ENCODE measurements at regions not wholly inside any gene's neighbourhood (a gene's known extent, or its start where the extent isn't known, plus 50 kb on each side); places are given as distances from the start of the nearest gene placed in this dataset.
"Not testable (repeated sequence)": the region's sequence is repeated elsewhere in the genome, so short reads cannot be mapped to it uniquely, and the experiment has no call there.

DNA sequence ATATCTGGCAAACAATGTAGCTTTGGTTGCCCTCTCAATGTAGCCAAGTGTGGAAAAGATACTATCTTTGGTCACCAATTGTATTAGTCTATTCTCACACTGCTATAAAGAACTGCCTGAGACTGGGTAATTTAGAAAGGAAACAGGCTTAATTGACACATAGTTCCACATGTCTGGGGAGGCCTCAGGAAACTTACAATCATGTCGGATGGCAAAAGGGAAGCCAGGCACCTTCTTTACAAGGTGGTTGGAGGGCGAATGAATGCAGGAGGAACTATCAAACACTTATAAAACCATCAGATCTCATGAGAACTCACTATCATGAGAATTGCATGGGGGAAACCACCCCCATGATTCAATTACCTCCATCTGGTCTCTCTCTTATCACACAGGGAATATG is 133.1 kb upstream of the TBCA start:
- no peak for DNase-seq (ENCODE audit: low read depth in 2 of 2)

DNA sequence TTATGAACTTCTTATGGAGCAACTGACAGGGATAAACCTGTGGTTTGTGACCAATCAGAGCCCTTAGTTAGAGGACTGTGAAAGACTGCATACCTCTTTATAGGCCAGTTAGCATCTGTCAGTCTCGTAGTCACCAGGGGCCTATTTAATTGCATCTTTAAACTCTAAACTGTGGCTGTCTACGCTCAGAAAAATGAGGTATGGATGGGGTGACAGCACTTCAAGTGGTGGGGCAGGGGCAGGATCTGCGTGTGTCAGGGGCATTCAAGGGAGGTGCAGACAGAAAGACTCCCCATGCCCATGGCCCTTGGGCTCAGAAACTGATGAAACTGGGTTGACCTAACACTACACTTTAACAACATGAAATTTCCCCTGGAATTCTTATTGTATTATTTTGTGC is 132.6 kb upstream of the TBCA start:
- no peak for DNase-seq (ENCODE audit: low read depth in 2 of 2)

DNA sequence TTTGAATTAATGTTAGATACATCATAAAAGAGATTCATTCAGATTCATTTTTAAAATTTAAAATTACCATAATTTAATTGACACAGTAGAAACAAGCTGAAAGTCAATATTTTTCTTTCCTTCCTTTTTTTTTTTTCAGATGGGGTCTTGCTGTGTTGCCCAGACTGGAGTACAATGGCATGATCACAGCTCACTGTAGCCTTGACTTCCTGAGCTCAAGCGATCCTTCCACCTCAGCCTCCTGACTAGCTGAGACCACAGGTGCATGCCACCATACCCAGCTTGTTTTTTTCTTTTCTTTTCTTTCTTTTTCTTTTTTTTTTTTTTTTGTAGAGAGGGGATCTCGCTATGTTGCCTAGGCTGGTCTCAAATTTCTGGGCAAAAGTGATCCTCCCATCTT is 131.6 kb upstream of the TBCA start:
- no peak for DNase-seq (ENCODE audit: low read depth in 2 of 2)

DNA sequence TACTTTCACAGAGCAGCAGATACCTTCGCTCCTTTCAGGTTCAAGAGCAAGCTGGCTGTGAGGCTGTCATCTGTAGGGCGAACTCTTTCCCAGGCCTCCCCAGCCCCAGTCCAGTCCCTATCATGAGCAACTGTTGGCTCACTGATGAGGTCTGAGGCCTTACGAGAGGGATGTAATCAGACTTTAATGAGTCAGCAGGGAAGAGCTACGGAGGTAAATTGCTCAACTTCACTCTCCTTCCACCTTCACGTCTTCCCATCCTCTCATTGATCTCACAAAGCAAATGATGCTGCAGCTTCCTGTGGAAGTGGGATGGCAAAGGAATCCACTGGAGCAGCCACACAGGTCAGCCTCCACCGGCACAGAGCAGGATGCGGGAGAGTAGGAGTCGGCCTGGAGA is 130.7 kb upstream of the TBCA start:
- no peak for DNase-seq (ENCODE audit: low read depth in 2 of 2)

DNA sequence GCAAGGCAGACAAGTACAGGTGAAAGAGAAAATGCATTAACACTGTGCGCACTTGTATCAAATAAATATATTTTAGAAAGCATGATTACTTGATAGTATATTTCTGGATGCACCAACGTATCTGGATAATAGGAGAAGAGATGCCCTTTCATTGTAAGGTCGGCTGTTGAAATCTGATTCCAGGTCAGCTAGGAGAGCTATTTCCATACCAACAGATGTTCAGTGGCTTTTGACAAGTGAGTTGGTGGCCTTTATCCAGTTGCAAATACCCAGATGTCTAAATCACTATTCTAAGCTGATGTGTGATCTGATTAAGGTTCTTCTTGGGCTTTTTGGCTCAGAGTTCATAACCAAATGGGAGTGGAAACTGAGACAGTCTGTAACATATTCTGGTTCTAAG is 128.2 kb upstream of the TBCA start:
- DNase-seq (ENCODE audit: low read depth in 2 of 2) = no peak

DNA sequence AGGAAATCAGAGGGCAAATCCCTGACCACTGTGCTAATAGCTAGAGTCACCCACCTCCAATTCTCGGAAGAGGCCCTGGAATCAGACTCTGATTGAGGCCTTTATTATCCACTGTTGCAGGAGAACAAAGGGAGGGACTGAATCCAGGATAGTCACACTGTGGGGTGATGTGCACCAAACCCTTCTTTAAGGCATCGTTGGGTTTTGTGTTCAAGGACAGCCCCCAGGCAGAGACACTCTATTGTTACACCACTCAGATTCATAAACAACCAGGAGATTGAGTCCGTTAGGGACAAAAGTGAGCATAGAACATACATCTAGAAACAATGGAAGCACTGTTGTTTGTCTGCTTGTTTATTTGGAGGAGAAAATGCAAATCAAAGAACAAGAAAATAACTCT is 124.6 kb upstream of the TBCA start:
- DNase-seq (ENCODE audit: low read depth in 2 of 2) = no peak

DNA sequence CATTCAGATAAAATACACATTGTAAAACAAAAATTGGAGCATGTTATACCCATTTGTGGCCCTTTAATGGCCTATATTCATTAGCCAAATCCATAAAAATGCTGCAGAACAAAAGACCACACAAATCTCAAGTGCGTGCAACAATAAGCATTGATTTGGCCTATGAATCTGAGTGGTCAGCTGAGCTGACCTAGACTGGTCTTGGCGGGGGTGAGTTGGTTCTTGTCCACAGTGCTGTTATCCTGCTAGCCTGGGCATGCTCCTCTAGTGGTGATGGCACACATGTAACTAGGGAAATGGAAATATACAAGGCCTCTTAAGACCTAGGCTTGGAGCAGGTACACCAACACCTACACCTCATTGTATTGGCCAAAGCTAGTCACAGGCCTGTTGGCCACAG is 122.2 kb upstream of the TBCA start:
- no peak for DNase-seq (ENCODE audit: low read depth in 2 of 2)

DNA sequence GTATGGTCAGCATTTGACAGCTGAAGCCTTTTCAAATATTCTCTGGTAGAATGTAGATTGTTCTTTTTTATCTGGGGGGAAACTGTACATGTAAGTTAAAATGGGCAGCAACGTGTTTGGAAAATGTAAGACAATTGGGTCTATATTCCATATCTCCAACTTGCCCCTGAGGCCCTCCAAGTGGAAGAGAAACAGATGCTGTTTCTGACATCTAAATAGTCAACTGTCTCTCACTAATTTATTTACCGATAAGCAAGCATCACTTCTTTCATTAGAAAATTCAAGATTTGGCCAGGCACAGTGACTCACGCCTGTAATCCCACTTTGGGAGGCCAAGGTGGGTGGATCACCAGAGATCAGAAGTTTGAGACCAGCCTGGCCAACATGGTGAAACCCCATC is 120.2 kb upstream of the TBCA start:
- no peak for DNase-seq (ENCODE audit: low read depth in 2 of 2)

DNA sequence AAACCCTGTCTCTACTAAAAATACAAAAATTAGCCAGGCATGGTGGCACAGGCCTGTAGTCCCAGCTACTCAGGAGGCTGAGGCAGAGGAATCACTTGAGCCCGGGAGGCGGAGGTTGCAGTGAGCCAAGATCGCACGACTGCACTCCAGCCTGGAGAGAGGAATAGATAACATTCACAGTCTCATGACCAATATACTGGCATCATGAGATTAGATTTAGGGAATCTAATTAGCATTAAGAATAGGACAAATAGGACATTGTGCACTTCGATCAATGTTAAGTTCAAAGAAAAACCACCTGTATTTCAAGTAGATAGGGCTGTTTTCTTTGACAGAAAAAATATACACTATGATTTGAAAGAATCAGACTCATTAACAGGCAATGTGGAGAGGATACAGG is 118.0 kb upstream of the TBCA start:
- DNase-seq (ENCODE audit: low read depth in 2 of 2) = not testable (repeated sequence)

DNA sequence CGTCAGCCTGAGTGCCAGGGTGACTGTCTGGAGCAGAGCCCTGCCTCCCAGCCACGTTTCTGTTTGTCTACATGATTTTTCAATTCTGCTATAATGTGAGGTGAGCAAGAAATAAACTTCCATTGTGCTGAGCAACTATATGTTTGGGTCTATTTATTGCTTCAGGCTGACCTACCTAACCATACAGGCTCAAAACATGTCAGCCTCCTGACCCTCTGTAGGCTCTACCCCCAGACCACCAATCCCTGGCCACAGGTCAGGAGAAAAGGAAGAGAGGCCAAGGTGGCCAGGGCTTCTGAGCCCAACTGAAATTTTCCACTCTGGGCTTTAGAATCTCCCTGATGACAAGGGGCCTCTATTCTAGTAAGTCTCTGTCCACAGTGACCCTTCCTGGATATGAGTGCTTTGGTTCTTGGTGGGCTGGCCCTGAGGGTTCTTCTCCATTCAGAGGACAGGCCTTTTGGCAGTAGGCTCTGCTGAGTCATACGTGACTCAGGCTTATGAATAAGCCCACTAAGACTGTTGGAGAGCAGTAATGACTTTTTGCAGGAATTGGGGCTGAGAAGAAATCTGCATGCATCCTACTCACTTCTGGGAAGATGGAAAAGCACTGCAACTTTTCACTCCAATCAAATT is 117.2 kb upstream of the TBCA start:
- peak; percentile 90 to 93 for DNase-seq (ENCODE audit: low read depth in 2 of 2)

DNA sequence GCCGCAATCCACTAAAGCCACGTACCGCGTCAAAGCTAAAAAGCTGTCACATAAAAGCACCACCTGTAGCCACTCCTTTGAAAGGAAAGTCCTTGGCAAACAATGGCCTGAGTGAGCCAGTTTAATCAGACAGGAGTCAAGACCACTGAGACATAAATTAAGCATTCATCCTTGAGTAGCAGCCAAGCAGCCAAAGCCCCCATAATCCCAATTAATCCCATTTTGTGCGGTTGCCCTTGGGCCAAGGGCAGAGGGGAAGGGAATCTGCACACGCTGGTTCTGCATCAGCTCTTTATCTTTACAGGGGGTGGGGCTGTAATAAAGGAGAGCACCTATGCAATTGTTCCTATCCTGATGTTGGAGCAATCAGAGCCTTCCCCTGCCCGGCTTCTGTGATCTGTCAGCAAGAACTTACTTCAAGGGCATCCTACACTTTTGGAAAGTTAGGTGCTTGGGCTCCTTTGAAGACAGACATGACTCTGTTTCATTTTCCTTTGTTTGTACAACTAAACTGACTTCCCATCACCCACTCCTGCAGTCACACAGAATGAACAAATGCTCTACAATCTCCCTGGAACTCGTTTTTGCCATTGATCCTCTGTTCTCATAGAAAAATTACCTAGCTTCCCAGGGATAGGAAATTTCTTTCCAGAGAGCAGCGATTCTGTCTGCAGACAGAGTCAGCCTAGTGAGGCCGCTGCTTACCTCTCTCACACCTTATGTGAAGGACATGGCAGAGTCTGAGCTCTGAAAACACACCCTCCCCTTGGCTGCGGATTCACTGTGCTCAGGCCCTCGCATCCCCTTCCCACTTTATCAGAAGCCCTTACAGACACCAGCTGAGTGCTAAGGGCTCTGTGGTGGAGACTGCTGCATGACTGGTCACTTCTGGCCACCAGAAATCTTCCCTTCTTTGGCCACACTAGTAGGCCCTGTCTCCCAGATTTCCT is 116.2 kb upstream of the TBCA start:
- no peak for DNase-seq (ENCODE audit: low read depth in 2 of 2)

DNA sequence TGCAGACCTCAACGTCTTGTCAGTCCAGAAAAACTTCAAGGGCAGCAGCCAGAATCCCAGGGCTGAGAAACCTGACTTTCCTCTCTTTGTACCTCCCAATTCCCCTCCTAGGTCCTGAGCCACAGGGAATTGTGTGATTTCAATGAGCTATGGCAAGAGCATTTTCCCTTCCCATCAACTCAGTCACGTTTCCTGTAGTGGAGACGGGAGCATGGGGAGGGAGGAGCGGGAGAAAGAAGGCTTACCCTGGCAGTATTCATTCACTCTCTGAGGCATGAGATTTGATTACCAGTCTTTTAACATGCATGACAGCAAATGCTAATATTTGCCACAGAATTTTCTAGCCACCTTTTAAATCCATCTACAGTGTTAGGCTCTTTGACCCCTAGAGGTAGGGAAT is 109.4 kb upstream of the TBCA start:
- no peak for DNase-seq (ENCODE audit: low read depth in 2 of 2)

DNA sequence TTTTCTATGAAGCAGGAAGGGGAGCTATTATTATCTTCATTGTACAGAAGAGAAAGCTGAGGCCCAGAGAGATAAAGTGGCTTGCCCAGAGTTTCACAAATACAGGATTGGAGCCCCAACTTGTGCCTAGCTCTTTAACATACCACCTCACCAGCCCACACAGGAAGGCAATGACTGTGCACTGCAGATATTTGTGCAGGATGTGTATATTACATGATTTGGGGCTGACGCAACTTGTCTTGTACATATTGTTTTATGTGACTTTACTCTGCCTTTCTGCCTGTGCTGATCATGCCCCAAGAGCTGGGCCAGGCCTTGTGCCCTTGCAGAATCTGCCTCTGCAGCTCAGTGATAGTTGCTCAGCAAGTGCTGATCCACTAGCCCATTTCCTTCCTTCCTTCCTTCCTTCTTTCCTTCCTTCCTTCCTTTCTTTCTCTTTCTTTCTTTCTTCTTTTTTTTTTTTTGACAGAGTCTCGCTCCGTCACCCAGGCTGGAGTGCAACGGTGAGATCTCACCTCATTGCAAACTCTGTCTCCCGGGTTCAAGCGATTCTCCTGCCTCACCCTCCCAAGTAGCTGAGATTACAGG is 106.6 kb upstream of the TBCA start:
- DNase-seq (ENCODE audit: low read depth in 2 of 2) = peak; percentile 42

DNA sequence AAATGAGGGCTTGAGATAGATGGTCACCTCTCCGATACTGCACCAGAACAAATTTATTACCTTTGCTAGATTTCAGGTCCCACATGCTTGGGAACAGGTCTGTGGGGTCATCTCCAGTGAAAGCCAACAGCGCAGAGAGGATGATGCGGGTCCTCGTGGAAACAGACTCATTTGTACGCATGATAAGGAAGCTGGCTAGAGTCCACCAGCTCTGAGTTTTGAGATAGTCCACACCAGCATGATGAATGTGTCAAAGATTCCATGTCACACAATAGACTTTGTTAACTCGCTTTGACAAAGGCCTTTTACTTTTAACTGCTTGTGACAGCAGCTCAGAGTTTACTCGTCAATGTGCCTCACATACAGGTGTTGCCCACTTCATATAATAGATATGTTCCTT is 105.4 kb upstream of the TBCA start:
- no peak for DNase-seq (ENCODE audit: low read depth in 2 of 2)

DNA sequence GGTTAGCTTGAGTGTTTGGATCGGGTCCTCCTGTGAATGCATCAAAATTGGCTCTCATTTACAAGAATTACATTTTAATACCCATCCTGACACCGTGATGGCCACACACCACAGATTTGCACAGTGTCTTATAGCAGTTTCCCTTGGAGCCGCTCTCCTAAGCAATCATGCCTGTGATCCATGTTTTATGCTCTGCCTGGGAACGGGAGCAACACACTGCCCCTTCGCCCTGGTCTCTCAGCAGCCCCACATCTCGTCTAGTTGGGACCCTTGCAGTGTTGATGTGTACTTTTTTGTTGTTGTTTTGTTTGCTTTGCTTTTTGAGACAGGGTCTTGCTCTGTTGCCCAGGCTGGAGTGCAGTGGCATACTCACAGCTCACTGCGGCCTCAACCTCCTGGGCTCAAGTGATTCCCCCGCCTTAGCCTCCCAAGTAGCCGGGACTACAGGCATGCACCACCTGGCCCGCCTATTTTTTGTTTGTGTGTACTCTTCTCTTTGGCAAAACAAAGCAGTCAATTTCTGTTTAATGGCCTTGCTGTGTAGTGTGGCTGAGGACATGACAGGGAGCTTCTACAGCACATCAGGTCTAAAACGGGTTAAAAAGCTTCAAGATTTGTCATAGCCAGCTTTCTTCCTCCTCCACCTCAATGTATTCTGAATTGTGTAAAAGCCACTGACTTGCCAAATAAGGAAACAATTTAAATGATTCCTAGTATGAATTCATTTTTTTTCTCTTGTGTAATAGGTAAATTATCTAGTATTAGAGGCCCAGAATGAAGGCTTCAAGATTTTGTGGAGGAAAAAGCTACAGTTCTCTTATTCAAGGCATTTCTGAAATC is 101.6 kb upstream of the TBCA start:
- DNase-seq (ENCODE audit: low read depth in 2 of 2) = no peak

DNA sequence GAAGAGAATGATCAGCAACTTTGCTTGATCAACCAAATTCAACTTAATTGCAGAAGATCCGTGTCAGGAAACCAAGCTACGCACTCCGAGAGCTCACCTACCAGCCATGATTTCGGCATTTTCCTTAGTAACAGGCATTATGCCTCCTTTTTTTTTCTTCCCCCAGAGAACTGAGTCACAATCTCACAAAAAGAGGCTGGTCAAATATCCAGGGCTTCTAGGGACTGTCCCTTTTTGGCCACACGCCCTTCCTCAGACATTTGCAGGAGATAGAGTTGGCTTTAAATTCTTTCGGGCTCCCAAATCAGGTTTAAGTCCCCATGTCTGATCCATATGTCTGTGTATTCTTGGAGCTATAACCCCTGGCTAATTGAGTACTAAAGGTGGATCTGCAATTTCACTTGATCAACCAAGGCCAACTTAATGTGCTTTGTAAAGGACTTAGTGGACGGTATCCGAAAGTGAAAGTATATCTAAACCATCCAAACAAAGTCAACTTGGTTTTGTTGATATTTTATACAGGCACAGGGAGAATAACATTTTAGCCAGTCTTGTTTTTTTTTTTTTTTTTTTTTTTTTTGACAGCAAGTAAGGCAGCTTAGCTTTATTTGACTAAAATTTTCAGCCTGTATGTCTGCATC is 100.8 kb upstream of the TBCA start:
- DNase-seq (ENCODE audit: low read depth in 2 of 2) = no peak

DNA sequence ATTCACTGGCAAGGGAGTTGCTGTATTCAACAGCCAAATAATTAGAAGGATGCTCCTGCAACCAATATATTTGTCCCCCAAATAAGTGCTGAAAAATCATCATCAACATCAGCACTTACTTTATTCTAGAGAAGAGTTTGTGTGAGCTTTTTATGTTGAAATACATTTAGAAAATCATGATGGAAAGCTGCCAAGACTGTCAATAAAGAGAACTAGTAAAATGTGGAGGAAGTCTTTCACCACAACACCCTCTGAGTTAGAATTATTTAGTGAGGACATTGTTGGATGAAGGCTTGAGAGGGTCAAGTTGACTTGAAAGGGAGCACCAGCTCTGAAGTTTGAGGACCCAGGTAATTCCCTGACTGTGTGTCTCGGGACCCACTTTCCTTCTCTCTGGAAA is 100.2 kb upstream of the TBCA start:
- no peak for DNase-seq (ENCODE audit: low read depth in 2 of 2)

DNA sequence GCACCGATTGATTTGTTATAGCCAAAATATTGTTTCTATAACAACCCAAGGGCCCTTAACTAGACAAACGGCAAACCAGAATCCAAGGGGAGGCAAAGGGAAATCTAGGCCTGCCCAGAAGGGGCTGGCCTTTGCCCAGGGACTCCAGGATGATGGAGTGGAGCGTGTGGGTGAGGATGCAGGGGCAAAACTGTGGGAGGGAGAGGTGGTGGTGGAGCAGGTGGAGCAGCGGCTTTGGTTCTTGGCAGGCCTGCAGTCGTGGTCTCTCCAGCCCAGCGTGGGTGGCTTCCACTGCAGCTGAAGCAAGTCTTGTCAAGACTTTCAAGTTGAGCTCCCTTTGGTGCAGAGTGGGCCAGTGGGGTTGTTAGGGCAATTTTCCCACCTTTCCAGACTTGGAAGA is 98.6 kb upstream of the TBCA start:
- DNase-seq (ENCODE audit: low read depth in 2 of 2) = no peak

DNA sequence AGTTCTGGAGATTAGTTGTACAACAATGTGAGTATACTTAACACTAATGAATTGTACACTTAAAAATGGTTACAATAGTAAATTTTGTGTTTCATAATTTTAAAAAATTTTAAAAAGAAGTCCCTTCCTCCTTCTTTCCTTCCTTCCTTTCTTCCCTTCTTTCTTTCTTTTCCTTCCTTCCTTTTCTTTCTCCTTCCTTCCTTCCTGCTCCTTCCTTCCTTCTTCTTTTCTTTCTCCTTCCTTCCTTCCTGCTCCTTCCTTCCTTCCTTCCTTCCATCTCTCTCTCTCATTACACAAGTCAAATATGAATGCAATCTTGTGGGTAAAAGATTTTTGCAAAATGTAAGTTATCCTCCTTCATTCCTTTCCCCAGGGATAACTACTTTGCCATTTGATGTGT is 97.1 kb upstream of the TBCA start:
- no peak for DNase-seq (ENCODE audit: low read depth in 2 of 2)

DNA sequence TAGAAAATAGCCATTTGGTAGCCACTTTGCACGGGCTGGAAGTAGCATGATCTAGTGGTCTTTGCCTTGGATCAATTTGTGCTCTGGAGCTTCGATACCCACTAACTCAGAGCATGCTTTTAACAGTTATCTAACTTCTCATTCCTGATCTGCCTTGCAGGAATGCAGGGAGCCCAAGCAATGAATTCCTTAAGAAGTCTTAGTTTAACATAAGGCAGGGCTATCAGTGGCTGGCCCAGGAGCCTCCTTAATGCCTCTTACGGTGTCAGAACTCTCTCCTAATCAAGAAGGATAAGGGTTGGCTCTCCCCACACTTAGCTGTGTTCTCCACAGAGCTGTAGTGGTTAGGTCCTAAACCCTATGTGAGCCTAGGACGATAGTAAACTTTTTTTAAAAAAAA is 95.8 kb upstream of the TBCA start:
- DNase-seq (ENCODE audit: low read depth in 2 of 2) = no peak

DNA sequence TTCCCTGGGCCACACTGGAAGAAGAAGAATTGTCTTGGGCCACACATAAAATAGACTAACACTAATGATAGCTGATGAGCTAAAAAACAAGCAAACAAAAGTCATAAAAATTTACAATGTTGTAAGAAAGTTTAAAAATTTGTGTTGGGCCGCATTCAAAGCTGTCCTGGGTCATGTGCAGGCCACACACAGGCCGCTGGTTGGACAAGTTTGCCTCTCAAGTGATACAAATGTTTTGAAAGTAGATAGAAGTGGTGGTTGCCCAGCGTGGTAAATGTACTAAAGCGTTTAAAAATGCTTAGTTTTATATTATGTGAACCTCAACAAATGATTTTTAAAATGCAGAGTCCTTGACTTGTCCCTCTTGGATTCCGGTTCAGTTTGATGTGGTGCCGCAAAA is 94.9 kb upstream of the TBCA start:
- no peak for DNase-seq (ENCODE audit: low read depth in 2 of 2)

All from fibroblast of skin of left quadriceps (primary cell).